Tibial artery (tissue), 4 donors: ENCODE measurements at regions not wholly inside any gene's neighbourhood (a gene's known extent, or its start where the extent isn't known, plus 50 kb on each side); places are given as distances from the start of the nearest gene placed in this dataset.

Experiments
- DNase-seq, 2 donors: peaks; one replicate each; pipeline ENCODE4 v3.0.0-alpha.2; 2019
- H3K27ac ChIP-seq, 2 donors: fragments of 200-600 bp; sonication (generic) in 1 of 2; 1 replicate in 1 of 2; 2 replicates in 1 of 2; pipeline ENCODE4 v1.5.1; 2018 to 2019; ENCODE audit warnings: mild to moderate bottlenecking in 1 of 2
- H3K27me3 ChIP-seq, 2 donors: fragments of 200-600 bp; sonication (generic) in 1 of 2; one replicate each; pipeline versions ENCODE4 v1.5.1 to v1.6.0; 2016 to 2019
- H3K36me3 ChIP-seq, 3 donors: fragments of 200-600 bp; sonication (generic) in 2 of 3; one replicate each; pipeline ENCODE4 v1.5.1; 2016 to 2019; ENCODE audit warnings: mild to moderate bottlenecking in 2 of 3
- H3K4me1 ChIP-seq, 4 donors: fragments of 200-600 bp; sonication (generic) in 2 of 4; 1 replicate in 3 of 4; 2 replicates in 1 of 4; pipeline ENCODE4 v1.5.1; 2016 to 2019
- H3K4me3 ChIP-seq, 2 donors: fragments of 200-600 bp; sonication (generic) in 1 of 2; 1 replicate in 1 of 2; 2 replicates in 1 of 2; pipeline ENCODE4 v1.5.1; 2018 to 2019; ENCODE audit warnings: mild to moderate bottlenecking in 2 of 2
- H3K9me3 ChIP-seq, 3 donors: fragments of 200-600 bp; sonication (generic) in 1 of 3; one replicate each; pipeline ENCODE4 v1.5.1; 2016 to 2019
- CTCF ChIP-seq, 2 experiments: fragments of 200-600 bp in 1 of 2; fragments of 450-650 bp in 1 of 2; IDR thresholded peaks; one replicate each; pipeline ENCODE4 v1.5.1; 2017 to 2019; ENCODE audit warnings: antibody characterized with exemption in 2 of 2, mild to moderate bottlenecking in 1 of 2, moderate library complexity in 1 of 2
- intact Hi-C: fragments of 100-400 bp; cut with DNase I; formaldehyde crosslinking; loops from one replicate; pipeline ENCODE4 v1.15.0; 2023; ENCODE audit warnings: low total_unique reads

- H3K27ac ChIP-seq, result no peak overlapping the region
- H3K9me3 ChIP-seq, result no peaks in the 10 kb centered on the region
- DNase-seq, result no peak
- intact Hi-C loops, result no loop called here
- TF ChIP-seq CTCF (IDR thresholded peaks at IDR 0.05), result no peak
- no peaks in the 10 kb centered on the region for H3K36me3 ChIP-seq
- H3K27me3 ChIP-seq, result no peaks in the 10 kb centered on the region
- no peak overlapping the region for H3K4me3 ChIP-seq
- no peaks in the 10 kb centered on the region for H3K4me1 ChIP-seq
Measured at GRCh38 chr4:125135652-125136051, 179.1 kb upstream of the FAT4 start.

GRCh38 chr4:125132729-125133128 is 182.0 kb upstream of the FAT4 start:
- Histone ChIP-seq H3K27me3 (no peaks in the 10 kb centered on the region), H3K9me3 (no peaks in the 10 kb centered on the region), H3K36me3 (no peaks in the 10 kb centered on the region), H3K27ac (no peak overlapping the region), H3K4me3 (no peak overlapping the region), H3K4me1 (no peaks in the 10 kb centered on the region)
- intact Hi-C loops, result no loop called here
- no peak for DNase-seq
- TF ChIP-seq CTCF (IDR thresholded peaks at IDR 0.05), result no peak

GRCh38 chr4:125131891-125132680 is 182.7 kb upstream of the FAT4 start:
- no peak overlapping the region for H3K4me3 ChIP-seq
- intact Hi-C loops, result no loop called here
- H3K4me1 ChIP-seq, result no peaks in the 10 kb centered on the region
- no peak for DNase-seq
- H3K27ac ChIP-seq, result no peak overlapping the region
- H3K36me3 ChIP-seq, result no peaks in the 10 kb centered on the region
- no peak for TF ChIP-seq CTCF (IDR thresholded peaks at IDR 0.05)
- no peaks in the 10 kb centered on the region for H3K27me3 ChIP-seq
- H3K9me3 ChIP-seq, result no peaks in the 10 kb centered on the region

GRCh38 chr4:125125276-125125675 is 189.5 kb upstream of the FAT4 start:
- no peaks in the 10 kb centered on the region for H3K36me3 ChIP-seq
- no peaks in the 10 kb centered on the region for H3K9me3 ChIP-seq
- peaks cover 0 to 25% (median 0%) of the 10 kb centered on the region in 4 donors for H3K4me1 ChIP-seq
- intact Hi-C loops, result no loop called here
- no peak for DNase-seq
- H3K27ac ChIP-seq, result no peak overlapping the region
- H3K27me3 ChIP-seq, result no peaks in the 10 kb centered on the region
- TF ChIP-seq CTCF (IDR thresholded peaks at IDR 0.05), result no peak
- H3K4me3 ChIP-seq, result no peak overlapping the region

- no peaks in the 10 kb centered on the region for H3K27me3 ChIP-seq
- no peak overlapping the region for H3K27ac ChIP-seq
- H3K4me3 ChIP-seq, result no peak overlapping the region
- no peak for TF ChIP-seq CTCF (IDR thresholded peaks at IDR 0.05)
- intact Hi-C loops, result no loop called here
- H3K36me3 ChIP-seq, result no peaks in the 10 kb centered on the region
- H3K9me3 ChIP-seq, result no peaks in the 10 kb centered on the region
- H3K4me1 ChIP-seq, result peaks cover 0 to 25% (median 0%) of the 10 kb centered on the region in 4 donors
- DNase-seq, result no peak
Measured at GRCh38 chr4:125123570-125124109, 191.1 kb upstream of the FAT4 start.
